OCI-LY3 (cell line): ENCODE measurements at regions not wholly inside any gene's neighbourhood (a gene's known extent, or its start where the extent isn't known, plus 50 kb on each side); places are given as distances from the start of the nearest gene placed in this dataset.

Experiments
- H2AFZ ChIP-seq: fragments of 200-600, 300-600 bp; shearing (Covaris generic); 2 replicates; pipeline ENCODE4 v1.6.0; 2014; ENCODE audit warnings: antibody characterized with exemption, low read depth, low read length
- H3K27ac ChIP-seq: fragments of 200-600, 300-600 bp; sonication (generic); 2 replicates; pipeline ENCODE4 v1.5.1; 2014; ENCODE audit warnings: mild to moderate bottlenecking, low read length, moderate library complexity, mixed read lengths
- H3K27me3 ChIP-seq: fragments of 200-600, 300-600 bp; sonication (generic); 2 replicates; pipeline ENCODE4 v1.6.1; 2014; ENCODE audit warnings: low read depth, low read length, mixed read lengths
- H3K36me3 ChIP-seq: fragments of 200-600, 300-600 bp; sonication (generic); replicated peaks from 2 replicates; pipeline ENCODE3; 2014; ENCODE audit warnings: low read depth, low read length, mixed read lengths
- H3K4me1 ChIP-seq: fragments of 300-600, 200-600 bp; sonication (generic); 2 replicates; pipeline ENCODE4 v1.6.1; 2014; ENCODE audit warnings: low read length, mixed read lengths
- H3K4me2 ChIP-seq: fragments of 200-600, 300-600 bp; sonication (generic); 2 replicates; pipeline ENCODE4 v1.6.1; 2014; ENCODE audit warnings: low read length, mixed read lengths
- H3K4me3 ChIP-seq: fragments of 300-600, 200-600 bp; sonication (generic); 2 replicates; pipeline ENCODE4 v1.5.1; 2014; ENCODE audit warnings: antibody characterized with exemption, mild to moderate bottlenecking, low read length, moderate library complexity
- H3K79me2 ChIP-seq: fragments of 300-600, 200-600 bp; shearing (Covaris generic); 2 replicates; pipeline ENCODE4 v1.6.1; 2014; ENCODE audit warnings: mild to moderate bottlenecking, low read length, mixed read lengths
- H3K9ac ChIP-seq: fragments of 300-600, 200-600 bp; shearing (Covaris generic); 2 replicates; pipeline ENCODE4 v1.6.0; 2014; ENCODE audit warnings: mild to moderate bottlenecking, low read length, moderate library complexity
- H3K9me3 ChIP-seq: fragments of 200-600, 300-600 bp; shearing (Covaris generic); 2 replicates; pipeline ENCODE4 v1.6.1; 2014; ENCODE audit warnings: low read length, mixed read lengths; ENCODE audit not compliant: insufficient read depth
- H4K20me1 ChIP-seq: fragments of 200-600, 300-600 bp; sonication (generic); 2 replicates; pipeline ENCODE4 v1.6.1; 2016; ENCODE audit warnings: low read length, mixed read lengths; ENCODE audit not compliant: insufficient read depth
- CTCF ChIP-seq: fragments of 200-600, 300-600 bp; sonication (generic); IDR thresholded peaks from 2 replicates; pipeline ENCODE4 v1.5.1; 2014; ENCODE audit warnings: antibody characterized with exemption, low read length, low read depth
- EZH2phosphoT487 ChIP-seq: fragments of 200-600 bp; shearing (Covaris generic); IDR thresholded peaks from 2 replicates; pipeline ENCODE4 v1.6.1; 2018; ENCODE audit warnings: antibody characterized with exemption, mixed run types, low read depth

DNA sequence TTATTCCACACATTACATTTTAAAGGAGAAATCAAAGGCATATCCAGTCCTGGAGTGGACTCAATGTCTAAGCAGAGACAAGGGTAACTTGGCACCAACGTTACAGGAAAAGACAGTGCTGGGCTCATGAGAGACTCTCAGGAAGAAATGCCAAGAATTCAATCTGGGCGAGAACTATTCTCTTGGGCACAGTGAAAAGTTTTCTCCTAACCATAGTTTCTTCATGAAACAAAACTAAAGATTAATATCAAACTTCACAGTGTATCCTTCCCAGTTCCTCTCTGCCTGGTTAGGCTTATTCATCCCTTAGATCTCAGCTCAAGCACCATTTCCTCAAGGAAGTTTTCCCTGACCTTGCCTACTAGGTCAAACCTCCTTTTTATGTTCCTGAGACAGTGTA is 109.4 kb upstream of the TLL1 start:
- no peaks in the 10 kb centered on the region for H3K79me2 ChIP-seq
- H3K27me3 ChIP-seq = no peaks in the 10 kb centered on the region
- H3K4me2 ChIP-seq = no peak overlapping the region
- H3K4me3 ChIP-seq = no peak overlapping the region
- no peaks in the 10 kb centered on the region for H4K20me1 ChIP-seq
- no peaks in the 10 kb centered on the region for H3K4me1 ChIP-seq
- no peak overlapping the region for H3K9ac ChIP-seq
- H3K27ac ChIP-seq = no peak overlapping the region
- no peaks in the 10 kb centered on the region for H3K36me3 ChIP-seq
- no peak overlapping the region for H2AFZ ChIP-seq
- no peaks in the 10 kb centered on the region for H3K9me3 ChIP-seq
- TF ChIP-seq EZH2phosphoT487 = no peak
- TF ChIP-seq CTCF = no peak

DNA sequence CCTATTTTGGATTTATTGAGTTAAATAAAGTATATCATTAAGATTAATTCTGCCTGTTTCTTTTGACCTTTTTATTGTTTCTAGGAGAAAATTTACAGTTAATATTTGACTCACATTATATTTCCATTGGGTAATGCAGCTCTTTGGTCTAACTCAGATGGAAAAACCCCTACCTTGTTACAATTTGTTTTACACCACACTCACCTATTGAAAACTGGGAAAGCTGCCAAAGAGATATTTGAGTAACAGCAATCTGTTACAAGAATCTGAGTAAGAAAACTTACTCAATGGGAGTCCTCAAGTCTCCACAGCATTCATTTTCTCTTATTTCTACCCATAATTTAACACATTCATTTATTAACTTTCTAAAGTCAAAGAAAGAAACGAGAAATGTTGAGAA is 108.0 kb upstream of the TLL1 start:
- no peak for TF ChIP-seq CTCF
- no peak for TF ChIP-seq EZH2phosphoT487
- no peaks in the 10 kb centered on the region for H3K27me3 ChIP-seq

DNA sequence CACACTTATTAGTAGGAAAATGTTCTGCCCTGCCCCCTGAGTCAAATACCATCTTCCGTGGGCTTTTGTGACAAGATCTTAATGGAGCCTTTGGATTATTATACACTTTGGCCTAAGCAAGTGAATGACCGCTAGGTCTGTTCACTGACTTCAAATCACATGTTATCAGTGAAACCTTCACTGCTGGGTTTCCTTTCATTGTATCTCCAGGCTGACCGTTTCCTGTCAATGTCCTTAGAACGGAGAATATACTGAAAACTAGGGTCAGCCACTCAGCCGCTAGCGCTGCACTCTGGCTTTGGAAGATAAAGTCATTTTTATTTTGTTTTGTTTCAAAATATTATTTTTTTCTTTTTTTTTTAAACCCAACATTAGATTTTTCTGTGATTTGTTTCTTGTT is 107.0 kb upstream of the TLL1 start:
- H3K36me3 ChIP-seq = no peaks in the 10 kb centered on the region
- H3K4me1 ChIP-seq = no peaks in the 10 kb centered on the region
- no peaks in the 10 kb centered on the region for H3K79me2 ChIP-seq
- no peak overlapping the region for H3K4me3 ChIP-seq
- no peaks in the 10 kb centered on the region for H3K9me3 ChIP-seq
- H3K27me3 ChIP-seq = no peaks in the 10 kb centered on the region
- no peaks in the 10 kb centered on the region for H4K20me1 ChIP-seq
- H3K4me2 ChIP-seq = no peak overlapping the region
- no peak overlapping the region for H3K9ac ChIP-seq
- no peak for TF ChIP-seq CTCF
- TF ChIP-seq EZH2phosphoT487 = no peak
- no peak overlapping the region for H3K27ac ChIP-seq
- H2AFZ ChIP-seq = no peak overlapping the region

More for the DNA sequence above, 108.0 kb upstream of the TLL1 start:
- H4K20me1 ChIP-seq = no peaks in the 10 kb centered on the region
- H3K4me1 ChIP-seq = no peaks in the 10 kb centered on the region
- no peaks in the 10 kb centered on the region for H3K36me3 ChIP-seq
- no peak overlapping the region for H3K4me3 ChIP-seq
- H3K9me3 ChIP-seq = no peaks in the 10 kb centered on the region
- H2AFZ ChIP-seq = no peak overlapping the region
- H3K27ac ChIP-seq = no peak overlapping the region
- no peak overlapping the region for H3K4me2 ChIP-seq
- no peaks in the 10 kb centered on the region for H3K79me2 ChIP-seq
- H3K9ac ChIP-seq = no peak overlapping the region

- Histone ChIP-seq H3K4me2 (no peak overlapping the region), H3K9me3 (no peaks in the 10 kb centered on the region), H3K4me3 (no peak overlapping the region), H3K79me2 (no peaks in the 10 kb centered on the region), H3K36me3 (no peaks in the 10 kb centered on the region), H3K27ac (no peak overlapping the region), H3K9ac (no peak overlapping the region), H3K27me3 (no peaks in the 10 kb centered on the region), H4K20me1 (no peaks in the 10 kb centered on the region), H3K4me1 (no peaks in the 10 kb centered on the region), H2AFZ (no peak overlapping the region)
- no peak for TF ChIP-seq EZH2phosphoT487
- TF ChIP-seq CTCF = no peak
Observed at GRCh38 chr4:165766976-165767375, 106.1 kb upstream of the TLL1 start.
